DOHH2 (cell line): ENCODE measurements at regions not wholly inside any gene's neighbourhood (a gene's known extent, or its start where the extent isn't known, plus 50 kb on each side); places are given as distances from the start of the nearest gene placed in this dataset.

Source experiments
- EZH2phosphoT487 ChIP-seq: fragments of 200-600 bp; sonication (generic); IDR thresholded peaks from 2 replicates; pipeline ENCODE4 v1.6.1; 2017; ENCODE audit warnings: borderline replicate concordance, mild to moderate bottlenecking, antibody characterized with exemption, low read length, moderate library complexity, mixed read lengths
- TF ChIP-seq, protein P1 (sequence below): fragments of 200-600 bp; sonication (generic); IDR thresholded peaks from one replicate; pipeline ENCODE4 v1.5.1; 2014; ENCODE audit warnings: antibody characterized with exemption, mild to moderate bottlenecking, low read depth, low read length; ENCODE audit not compliant: poor library complexity, severe bottlenecking

GRCh38 chr4:153900426-153900825 lies 111.5 kb upstream of the SFRP2 start:
- TF ChIP-seq, protein P1, sequence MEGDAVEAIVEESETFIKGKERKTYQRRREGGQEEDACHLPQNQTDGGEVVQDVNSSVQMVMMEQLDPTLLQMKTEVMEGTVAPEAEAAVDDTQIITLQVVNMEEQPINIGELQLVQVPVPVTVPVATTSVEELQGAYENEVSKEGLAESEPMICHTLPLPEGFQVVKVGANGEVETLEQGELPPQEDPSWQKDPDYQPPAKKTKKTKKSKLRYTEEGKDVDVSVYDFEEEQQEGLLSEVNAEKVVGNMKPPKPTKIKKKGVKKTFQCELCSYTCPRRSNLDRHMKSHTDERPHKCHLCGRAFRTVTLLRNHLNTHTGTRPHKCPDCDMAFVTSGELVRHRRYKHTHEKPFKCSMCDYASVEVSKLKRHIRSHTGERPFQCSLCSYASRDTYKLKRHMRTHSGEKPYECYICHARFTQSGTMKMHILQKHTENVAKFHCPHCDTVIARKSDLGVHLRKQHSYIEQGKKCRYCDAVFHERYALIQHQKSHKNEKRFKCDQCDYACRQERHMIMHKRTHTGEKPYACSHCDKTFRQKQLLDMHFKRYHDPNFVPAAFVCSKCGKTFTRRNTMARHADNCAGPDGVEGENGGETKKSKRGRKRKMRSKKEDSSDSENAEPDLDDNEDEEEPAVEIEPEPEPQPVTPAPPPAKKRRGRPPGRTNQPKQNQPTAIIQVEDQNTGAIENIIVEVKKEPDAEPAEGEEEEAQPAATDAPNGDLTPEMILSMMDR: no peak
- no peak for TF ChIP-seq EZH2phosphoT487
